Hepatic stellate cell (primary cell): ENCODE measurements at regions not wholly inside any gene's neighbourhood (a gene's known extent, or its start where the extent isn't known, plus 50 kb on each side); places are given as distances from the start of the nearest gene placed in this dataset.
A peak's percentile ranks its signal among the peaks of the same experiment; 100 is the strongest.

Experiments
- DNase-seq: peaks from one replicate; pipeline ENCODE4 v3.0.0; 2011; ENCODE audit warnings: low spot score

GRCh38 chr2:212695426-212695825 is 156.8 kb upstream of the ERBB4 start:
- DNase-seq = no peak

GRCh38 chr2:212694398-212694797 is 155.8 kb upstream of the ERBB4 start:
- DNase-seq = no peak

DNA sequence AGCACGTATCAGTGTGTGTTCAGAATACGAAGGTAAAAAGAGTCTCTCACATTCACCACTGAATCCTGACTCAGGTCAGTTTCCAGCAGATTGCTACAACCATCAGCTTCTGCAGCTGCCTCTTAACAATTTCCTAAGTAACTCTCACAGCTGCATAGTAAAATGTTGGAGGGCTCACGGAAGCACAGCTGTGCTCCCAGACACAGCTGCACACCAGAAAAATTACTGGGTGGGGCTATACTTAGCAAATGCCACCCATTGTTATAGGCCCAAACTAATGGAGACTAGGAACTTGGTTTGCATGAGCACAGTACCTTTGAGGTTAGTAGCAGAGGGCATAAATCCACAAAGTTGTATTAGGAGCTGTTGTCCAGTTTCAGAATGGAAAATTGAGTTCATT is 153.9 kb upstream of the ERBB4 start:
- no peak for DNase-seq

- peak; percentile 17 for DNase-seq
Observed at GRCh38 chr2:212686285-212686895, 147.8 kb upstream of the ERBB4 start.

GRCh38 chr2:212683346-212684097 is 144.9 kb upstream of the ERBB4 start:
- no peak for DNase-seq

GRCh38 chr2:212682937-212683336 is 144.3 kb upstream of the ERBB4 start:
- no peak for DNase-seq

GRCh38 chr2:212677466-212677865 is 138.9 kb upstream of the ERBB4 start:
- DNase-seq = no peak

- no peak for DNase-seq
Observed at GRCh38 chr2:212672186-212672585, 133.6 kb upstream of the ERBB4 start.

DNA sequence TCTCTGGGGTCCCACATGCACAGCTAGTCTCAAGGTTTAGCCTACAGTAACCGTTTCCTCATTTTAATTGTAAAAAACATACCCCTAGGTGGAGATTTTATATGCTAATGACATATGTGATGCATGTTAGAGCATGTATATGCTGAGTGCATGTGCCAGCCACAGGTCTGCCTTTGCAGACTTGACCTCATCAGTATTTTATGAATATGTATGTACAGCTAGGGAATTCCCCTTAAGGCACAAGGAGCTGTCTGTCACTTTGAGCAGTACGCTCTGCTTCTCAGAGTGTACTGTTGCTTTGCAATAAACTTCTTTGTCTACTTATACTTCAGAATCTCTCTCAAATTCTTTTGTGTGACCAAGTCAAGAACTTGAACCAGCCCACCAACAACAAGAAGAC is 131.2 kb upstream of the ERBB4 start:
- no peak for DNase-seq

GRCh38 chr2:212667751-212668316 is 129.2 kb upstream of the ERBB4 start:
- DNase-seq = no peak

GRCh38 chr2:212665948-212666347 is 127.3 kb upstream of the ERBB4 start:
- no peak for DNase-seq

DNA sequence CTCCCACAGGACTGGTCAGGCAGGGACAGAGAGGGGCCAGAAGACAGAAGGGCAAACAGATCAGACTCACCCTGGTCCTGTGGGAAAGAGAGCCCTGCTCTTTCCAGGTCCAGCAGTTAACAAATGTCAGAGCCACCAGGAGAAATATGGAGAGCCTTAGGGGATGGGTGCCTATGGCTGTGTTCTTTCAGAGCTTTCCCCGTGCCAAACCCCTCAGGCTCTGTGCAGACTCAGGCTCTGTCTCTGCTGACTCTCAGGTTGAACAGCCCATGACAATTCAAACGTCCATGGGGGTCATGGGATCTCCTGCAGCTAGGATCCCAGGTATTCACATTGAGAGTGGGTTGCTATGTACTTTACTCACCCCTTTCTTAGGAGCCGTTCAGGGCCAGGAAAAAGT is 120.8 kb upstream of the ERBB4 start:
- no peak for DNase-seq

GRCh38 chr2:212649646-212650045 is 111.0 kb upstream of the ERBB4 start:
- DNase-seq = no peak

DNA sequence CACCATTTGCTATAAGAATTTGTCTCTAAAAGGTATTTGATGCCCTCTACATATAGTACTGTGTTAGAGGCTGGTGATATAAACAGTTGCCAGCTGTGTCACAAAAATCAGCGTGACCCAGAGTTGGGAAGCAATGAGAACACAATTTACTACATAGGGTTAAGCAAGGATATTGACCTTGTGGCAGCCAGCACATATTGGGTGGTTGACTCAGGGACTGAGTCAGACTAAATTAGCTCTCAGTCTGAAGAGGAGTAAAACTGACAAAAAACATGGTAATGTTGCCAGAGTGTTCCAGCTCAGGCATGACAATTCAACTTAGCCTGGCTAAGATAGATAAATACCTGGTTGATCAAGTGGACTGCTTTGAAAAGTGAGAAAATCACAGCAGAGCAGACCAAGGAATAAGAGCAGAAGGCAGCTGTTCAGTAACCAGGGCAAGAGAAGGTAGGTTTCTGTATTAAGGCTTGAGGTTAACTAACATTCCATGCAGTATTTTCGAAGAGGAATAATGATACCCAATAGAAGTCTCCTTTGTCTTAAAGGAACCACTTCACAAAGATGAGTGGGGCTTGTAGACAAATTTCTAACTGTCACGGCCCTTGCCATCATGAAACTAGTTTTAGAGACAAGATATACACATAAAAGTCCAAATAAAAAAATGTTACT is 108.2 kb upstream of the ERBB4 start:
- DNase-seq = peak; percentile 6

DNA sequence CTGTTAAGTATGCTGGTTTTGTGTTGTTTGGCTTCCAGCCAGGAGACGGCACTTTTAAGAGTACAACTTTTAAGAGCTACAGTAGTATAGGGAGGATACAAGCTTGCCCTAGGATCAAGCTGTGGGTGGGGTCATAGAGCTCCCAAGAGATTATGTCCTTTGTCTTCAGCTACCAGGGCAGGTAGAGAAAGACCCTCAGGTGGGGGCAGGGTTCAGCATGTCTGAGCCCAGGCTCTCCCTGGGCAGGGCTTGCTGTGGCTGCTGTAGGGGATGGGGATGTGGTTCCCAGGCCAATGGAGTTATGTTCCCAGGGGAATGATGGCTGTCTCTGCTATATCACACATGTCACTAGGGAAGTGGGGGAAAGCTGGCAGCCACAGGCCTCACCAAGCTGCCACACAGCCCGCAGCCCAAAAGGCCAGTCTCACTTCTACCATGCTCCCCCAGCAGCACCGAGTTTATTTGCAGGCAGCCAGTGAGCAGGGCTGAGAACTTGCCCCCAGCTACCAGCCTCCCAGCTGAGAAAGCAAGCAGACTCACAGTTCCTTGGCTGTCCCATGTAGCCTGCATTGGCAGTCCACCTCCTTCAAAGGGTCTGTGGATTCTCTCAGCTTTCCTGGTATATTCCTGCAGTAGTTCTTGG is 105.7 kb upstream of the ERBB4 start:
- no peak for DNase-seq

GRCh38 chr2:212640428-212640827 is 101.8 kb upstream of the ERBB4 start:
- DNase-seq = no peak

DNA sequence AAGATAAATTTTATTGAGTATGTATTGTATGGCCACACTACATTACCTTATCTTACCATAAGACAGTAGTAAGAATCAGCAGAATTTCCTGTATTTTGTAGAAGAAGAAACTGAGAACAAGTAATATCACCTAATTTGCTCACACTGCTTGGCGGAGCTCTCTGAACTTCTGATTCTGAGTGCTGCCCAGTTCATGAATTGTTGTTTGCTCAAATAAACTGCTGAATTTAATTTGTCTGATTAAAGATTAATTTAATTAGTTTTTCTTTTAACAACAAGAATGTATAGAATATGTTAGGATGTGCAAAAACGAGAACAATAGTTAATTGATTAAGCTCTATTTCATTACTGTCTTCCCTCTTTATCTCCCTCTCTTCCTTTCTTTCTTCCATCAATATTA is 100.1 kb upstream of the ERBB4 start:
- no peak for DNase-seq

GRCh38 chr2:212628586-212628985 is 90.0 kb upstream of the ERBB4 start:
- DNase-seq = no peak

DNA sequence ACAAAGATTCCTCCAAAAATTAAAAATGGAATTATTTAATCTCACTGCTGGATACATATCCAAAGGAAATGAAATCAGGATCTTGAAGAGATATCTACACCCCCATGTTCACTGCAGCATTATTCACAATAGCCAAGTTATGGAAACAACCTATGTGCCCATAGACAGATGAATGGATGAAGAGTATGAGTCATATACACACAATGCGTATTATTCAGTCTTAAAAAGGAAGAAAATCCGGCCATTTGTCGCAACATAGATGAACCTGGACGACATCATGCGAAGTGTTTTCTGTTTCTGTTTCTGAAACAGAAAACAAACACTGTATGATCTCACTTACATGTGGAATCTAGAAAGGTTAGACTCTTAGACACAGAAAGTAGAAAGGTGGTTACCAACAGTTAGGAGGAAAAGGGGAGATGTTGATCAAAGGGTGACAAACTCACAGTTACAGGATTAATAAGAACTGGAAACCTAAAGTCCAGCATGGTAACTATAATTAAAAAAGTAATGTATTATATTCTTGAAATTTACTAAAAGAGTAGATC is 87.8 kb upstream of the ERBB4 start:
- no peak for DNase-seq

DNA sequence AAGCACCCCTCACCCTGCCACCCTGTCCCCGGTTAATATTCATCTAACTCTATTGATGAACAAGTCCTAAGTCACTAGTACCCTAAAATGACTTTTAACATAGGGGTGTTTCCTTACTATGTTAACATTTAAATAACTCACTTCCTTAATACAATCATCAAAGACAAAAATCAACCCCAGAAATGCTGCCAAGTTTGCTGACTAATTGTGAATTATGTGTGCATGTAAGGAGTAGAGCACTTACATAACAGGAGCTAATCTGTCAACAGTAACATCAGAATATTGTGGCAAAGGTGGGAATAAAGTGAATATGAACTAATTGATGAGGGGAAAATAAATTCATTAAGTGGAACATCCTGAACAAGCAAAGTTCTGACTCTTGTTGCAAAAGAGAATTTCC is 81.4 kb upstream of the ERBB4 start:
- DNase-seq = no peak

- no peak for DNase-seq
Observed at GRCh38 chr2:212618636-212619035, 80.0 kb upstream of the ERBB4 start.

DNA sequence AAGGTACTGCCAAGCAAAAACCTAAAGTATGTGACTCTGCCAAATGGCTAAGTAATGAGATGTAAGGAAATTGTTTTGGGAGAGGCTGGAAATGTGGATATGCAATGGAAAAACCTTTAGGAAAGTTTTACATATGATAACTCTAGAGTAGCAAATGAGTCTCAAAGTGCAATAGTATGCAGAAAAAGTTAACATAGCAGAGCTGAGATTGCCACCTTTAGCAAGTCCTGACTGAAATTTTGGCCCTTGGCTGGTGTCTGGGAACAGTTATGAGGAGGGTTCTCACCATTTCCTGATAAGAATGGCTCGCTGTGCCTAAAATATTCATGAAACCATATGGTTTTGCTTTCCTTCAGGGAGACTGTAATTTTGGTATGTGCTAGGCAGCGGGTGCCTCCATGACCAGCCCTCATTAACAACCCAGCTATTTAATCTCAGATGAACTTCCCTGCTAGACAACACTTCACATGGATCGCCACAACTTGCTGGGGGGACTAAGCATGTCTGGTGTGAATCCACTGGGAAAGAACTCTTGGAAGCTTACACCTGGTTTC is 72.3 kb upstream of the ERBB4 start:
- no peak for DNase-seq
